RWPE2 (cell line): ENCODE measurements at regions not wholly inside any gene's neighbourhood (a gene's known extent, or its start where the extent isn't known, plus 50 kb on each side); places are given as distances from the start of the nearest gene placed in this dataset.

Experiments used
- ATAC-seq: fragments of 200-7000 bp; cut with Tn5 transposase; 3 replicates; pipeline ENCODE4 v1.9.1; 2021; ENCODE audit warnings: low read depth
- DNase-seq: peaks from one replicate; pipeline ENCODE4 v3.0.0-alpha.2; 2020; ENCODE audit warnings: low spot score
- H3K27ac ChIP-seq: fragments of 450-650 bp; 2 replicates; pipeline ENCODE4 v1.5.1; 2017; ENCODE audit warnings: mild to moderate bottlenecking; ENCODE audit not compliant: poor library complexity, severe bottlenecking
- H3K27me3 ChIP-seq: fragments of 250-450 bp; sonication (Bioruptor Pico); 2 replicates; pipeline ENCODE4 v1.5.1; 2021; ENCODE audit warnings: mild to moderate bottlenecking, moderate library complexity; ENCODE audit not compliant: insufficient read depth, poor library complexity, severe bottlenecking
- H3K36me3 ChIP-seq: fragments of 250-450 bp; sonication (Bioruptor Pico); 2 replicates; pipeline ENCODE4 v1.5.1; 2020; ENCODE audit warnings: low read depth, mild to moderate bottlenecking, moderate library complexity
- H3K4me1 ChIP-seq: fragments of 250-450 bp; sonication (Bioruptor Pico); 2 replicates; pipeline ENCODE4 v1.5.1; 2021; ENCODE audit warnings: mild to moderate bottlenecking, moderate library complexity; ENCODE audit not compliant: insufficient read depth, poor library complexity, severe bottlenecking
- H3K4me3 ChIP-seq: fragments of 250-450 bp; sonication (Bioruptor Pico); 2 replicates; pipeline ENCODE4 v1.5.1; 2021; ENCODE audit warnings: mild to moderate bottlenecking, moderate library complexity; ENCODE audit not compliant: severe bottlenecking
- H3K9me3 ChIP-seq: fragments of 250-450 bp; sonication (Bioruptor Pico); 2 replicates; pipeline ENCODE4 v1.5.1; 2021; ENCODE audit warnings: mild to moderate bottlenecking, moderate library complexity; ENCODE audit not compliant: severe bottlenecking
- TF ChIP-seq, protein P1 (sequence below): fragments of 450-650 bp; IDR thresholded peaks from one replicate; pipeline ENCODE4 v1.5.1; 2017; ENCODE audit warnings: mild to moderate bottlenecking, moderate library complexity; ENCODE audit not compliant: poor library complexity, severe bottlenecking

DNA sequence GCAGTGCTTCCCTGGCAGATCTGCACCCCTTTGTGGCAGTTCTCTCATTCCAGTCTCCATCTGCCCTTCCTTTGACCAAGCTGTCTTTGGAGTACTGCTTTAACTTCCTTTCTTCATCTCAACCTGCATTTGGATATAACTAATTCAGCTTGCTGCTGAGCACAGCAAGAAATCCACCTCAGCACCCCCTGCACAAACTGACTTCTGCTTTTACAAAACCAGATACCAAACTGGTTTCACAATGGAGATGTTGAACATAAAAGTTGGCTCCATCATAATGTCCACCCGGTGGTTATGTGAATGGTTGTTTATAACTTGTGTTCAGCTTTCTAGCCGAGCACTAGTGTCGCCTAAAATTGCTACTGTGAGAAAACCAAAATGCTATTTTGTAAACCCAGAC lies 341.1 kb upstream of the SEMA6D start:
- no peak for ATAC-seq

DNA sequence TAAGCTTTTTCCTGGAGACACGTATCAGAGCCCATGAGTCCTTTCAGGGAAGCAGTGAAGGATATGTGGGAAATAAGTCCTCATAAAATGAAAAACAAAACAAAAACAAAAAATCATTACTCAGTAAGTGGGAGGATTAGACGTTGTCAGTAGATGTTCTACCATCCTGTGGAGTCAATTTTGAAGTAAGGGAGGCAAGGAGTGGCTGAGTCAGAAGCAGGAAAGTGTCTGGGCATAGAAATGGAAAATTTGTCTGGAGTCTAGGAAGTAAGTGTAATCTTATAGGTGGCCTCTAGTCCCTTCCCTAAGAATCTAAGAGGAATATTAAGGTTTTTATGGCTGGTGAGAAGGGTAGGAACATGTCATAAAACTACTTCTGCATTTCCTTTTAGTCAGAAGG lies 339.8 kb upstream of the SEMA6D start:
- H3K4me3 ChIP-seq = no peak overlapping the region
- no peaks in the 10 kb centered on the region for H3K4me1 ChIP-seq
- no peaks in the 10 kb centered on the region for H3K27me3 ChIP-seq
- no peaks in the 10 kb centered on the region for H3K36me3 ChIP-seq
- TF ChIP-seq, protein P1, sequence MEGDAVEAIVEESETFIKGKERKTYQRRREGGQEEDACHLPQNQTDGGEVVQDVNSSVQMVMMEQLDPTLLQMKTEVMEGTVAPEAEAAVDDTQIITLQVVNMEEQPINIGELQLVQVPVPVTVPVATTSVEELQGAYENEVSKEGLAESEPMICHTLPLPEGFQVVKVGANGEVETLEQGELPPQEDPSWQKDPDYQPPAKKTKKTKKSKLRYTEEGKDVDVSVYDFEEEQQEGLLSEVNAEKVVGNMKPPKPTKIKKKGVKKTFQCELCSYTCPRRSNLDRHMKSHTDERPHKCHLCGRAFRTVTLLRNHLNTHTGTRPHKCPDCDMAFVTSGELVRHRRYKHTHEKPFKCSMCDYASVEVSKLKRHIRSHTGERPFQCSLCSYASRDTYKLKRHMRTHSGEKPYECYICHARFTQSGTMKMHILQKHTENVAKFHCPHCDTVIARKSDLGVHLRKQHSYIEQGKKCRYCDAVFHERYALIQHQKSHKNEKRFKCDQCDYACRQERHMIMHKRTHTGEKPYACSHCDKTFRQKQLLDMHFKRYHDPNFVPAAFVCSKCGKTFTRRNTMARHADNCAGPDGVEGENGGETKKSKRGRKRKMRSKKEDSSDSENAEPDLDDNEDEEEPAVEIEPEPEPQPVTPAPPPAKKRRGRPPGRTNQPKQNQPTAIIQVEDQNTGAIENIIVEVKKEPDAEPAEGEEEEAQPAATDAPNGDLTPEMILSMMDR = no peak
- H3K27ac ChIP-seq = no peak overlapping the region
- DNase-seq (no peak), ATAC-seq (no peak)
- H3K9me3 ChIP-seq = no peaks in the 10 kb centered on the region

More for the DNA sequence above, 341.1 kb upstream of the SEMA6D start:
- TF ChIP-seq, protein P1 = no peak
- DNase-seq = no peak
- no peaks in the 10 kb centered on the region for H3K9me3 ChIP-seq
- H3K27me3 ChIP-seq = no peaks in the 10 kb centered on the region
- H3K4me3 ChIP-seq = no peak overlapping the region
- H3K4me1 ChIP-seq = no peaks in the 10 kb centered on the region
- no peaks in the 10 kb centered on the region for H3K36me3 ChIP-seq
- H3K27ac ChIP-seq = no peak overlapping the region

DNA sequence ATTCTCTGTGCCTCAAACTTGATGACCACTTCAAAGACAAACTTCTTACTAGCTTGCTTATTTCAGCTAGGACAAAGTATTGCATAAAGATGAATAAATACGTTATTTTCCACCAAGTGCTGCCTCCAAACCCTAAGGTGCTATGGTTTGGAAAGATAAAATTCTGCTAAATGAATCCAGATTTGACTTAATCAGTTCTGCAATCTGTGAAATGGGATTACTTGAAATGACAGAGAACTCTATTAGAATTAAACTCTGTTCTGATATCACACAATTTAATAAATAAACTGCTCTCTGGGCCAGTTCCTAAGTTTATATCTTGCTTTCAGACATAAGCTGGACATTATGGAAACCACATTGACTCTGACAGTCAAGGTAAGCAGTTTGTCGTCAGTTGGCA lies 338.8 kb upstream of the SEMA6D start:
- H3K27me3 ChIP-seq = no peaks in the 10 kb centered on the region
- no peaks in the 10 kb centered on the region for H3K9me3 ChIP-seq
- H3K4me1 ChIP-seq = peaks cover under 1% of the 10 kb centered on the region
- DNase-seq (no peak), ATAC-seq (no peak)
- H3K4me3 ChIP-seq = no peak overlapping the region
- H3K27ac ChIP-seq = no peak overlapping the region
- TF ChIP-seq, protein P1 = no peak
- no peaks in the 10 kb centered on the region for H3K36me3 ChIP-seq

DNA sequence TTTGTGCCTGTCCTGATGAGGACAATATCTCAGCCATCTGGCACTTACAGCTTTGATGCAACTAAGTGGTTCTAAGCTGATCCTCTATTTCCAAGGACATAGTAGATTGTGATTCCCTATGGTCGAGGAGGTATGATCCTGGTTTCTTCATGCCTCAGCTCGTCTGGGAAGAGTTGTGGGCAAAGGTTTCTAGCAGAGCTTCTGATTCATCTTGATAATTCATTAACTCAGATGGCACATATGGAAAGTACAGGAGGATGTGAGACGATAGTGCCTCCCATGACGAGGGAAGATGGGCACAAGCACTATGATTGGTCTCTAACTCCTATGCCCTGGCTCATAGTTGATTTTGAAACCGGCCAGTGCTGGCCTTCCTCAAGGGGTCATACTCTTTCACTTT lies 334.2 kb upstream of the SEMA6D start:
- Histone ChIP-seq H3K27ac (no peak overlapping the region), H3K36me3 (no peaks in the 10 kb centered on the region), H3K27me3 (no peaks in the 10 kb centered on the region), H3K4me3 (no peak overlapping the region), H3K9me3 (no peaks in the 10 kb centered on the region), H3K4me1 (peaks cover 11% of the 10 kb centered on the region)
- DNase-seq = no peak
- ATAC-seq = no peak
- TF ChIP-seq, protein P1 = no peak

DNA sequence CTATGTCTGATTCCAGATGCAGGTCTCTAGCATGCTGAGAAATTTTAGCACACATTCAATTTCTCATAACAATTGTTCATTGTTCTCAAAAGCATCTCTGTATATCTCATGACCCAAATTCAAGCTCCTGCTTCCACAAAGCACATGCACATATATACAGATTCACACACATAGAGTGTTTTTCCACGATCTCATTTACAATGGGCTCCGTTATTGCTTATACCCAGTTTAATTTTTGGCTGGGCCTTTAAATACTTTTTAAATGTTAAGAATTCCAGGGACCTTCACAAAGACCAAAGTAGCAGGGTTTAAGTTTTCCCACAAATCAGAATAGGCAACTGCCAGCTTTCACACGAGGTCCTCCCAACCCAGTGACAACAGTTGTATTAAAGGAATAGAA lies 333.5 kb upstream of the SEMA6D start:
- no peak for ATAC-seq
- TF ChIP-seq, protein P1 = no peak
- peak overlapping the region; percentile 9 for H3K27ac ChIP-seq
- peaks cover 11% of the 10 kb centered on the region for H3K4me1 ChIP-seq
- no peaks in the 10 kb centered on the region for H3K9me3 ChIP-seq
- no peaks in the 10 kb centered on the region for H3K27me3 ChIP-seq
- H3K4me3 ChIP-seq = no peak overlapping the region
- DNase-seq = no peak
- H3K36me3 ChIP-seq = no peaks in the 10 kb centered on the region
